Transverse colon (tissue), 4 donors: ENCODE measurements at regions not wholly inside any gene's neighbourhood (a gene's known extent, or its start where the extent isn't known, plus 50 kb on each side); places are given as distances from the start of the nearest gene placed in this dataset.
A peak's percentile ranks its signal among the peaks of the same experiment; 100 is the strongest.

ENCODE experiments used
- EP300 ChIP-seq: sonication (generic); formaldehyde crosslinking; IDR thresholded peaks from one replicate; pipeline ENCODE4 v1.6.1; 2017; ENCODE audit warnings: antibody characterized with exemption, low read depth
- POLR2A ChIP-seq: fragments of 450-650 bp; IDR thresholded peaks from one replicate; pipeline ENCODE4 v1.6.1; 2016; ENCODE audit warnings: antibody characterized with exemption, mild to moderate bottlenecking, moderate library complexity
- POLR2AphosphoS5 ChIP-seq, 3 donors: sonication (generic); formaldehyde crosslinking; IDR thresholded peaks; one replicate each; pipeline ENCODE4 v1.6.1; 2016; ENCODE audit warnings: antibody characterized with exemption in 3 of 3
- TF ChIP-seq, protein P1 (sequence below), 5 experiments: fragments of 200-600 bp in 3 of 5; fragments of 450-650 bp in 2 of 5; sonication (generic) in 3 of 5; IDR thresholded peaks; 1 replicate in 2 of 5; 2 replicates in 3 of 5; pipeline ENCODE4 v1.5.1; 2016 to 2017; ENCODE audit warnings: antibody characterized with exemption in 5 of 5, inconsistent platforms in 3 of 5, mild to moderate bottlenecking in 2 of 5, moderate library complexity in 1 of 5

- TF ChIP-seq, protein P1, sequence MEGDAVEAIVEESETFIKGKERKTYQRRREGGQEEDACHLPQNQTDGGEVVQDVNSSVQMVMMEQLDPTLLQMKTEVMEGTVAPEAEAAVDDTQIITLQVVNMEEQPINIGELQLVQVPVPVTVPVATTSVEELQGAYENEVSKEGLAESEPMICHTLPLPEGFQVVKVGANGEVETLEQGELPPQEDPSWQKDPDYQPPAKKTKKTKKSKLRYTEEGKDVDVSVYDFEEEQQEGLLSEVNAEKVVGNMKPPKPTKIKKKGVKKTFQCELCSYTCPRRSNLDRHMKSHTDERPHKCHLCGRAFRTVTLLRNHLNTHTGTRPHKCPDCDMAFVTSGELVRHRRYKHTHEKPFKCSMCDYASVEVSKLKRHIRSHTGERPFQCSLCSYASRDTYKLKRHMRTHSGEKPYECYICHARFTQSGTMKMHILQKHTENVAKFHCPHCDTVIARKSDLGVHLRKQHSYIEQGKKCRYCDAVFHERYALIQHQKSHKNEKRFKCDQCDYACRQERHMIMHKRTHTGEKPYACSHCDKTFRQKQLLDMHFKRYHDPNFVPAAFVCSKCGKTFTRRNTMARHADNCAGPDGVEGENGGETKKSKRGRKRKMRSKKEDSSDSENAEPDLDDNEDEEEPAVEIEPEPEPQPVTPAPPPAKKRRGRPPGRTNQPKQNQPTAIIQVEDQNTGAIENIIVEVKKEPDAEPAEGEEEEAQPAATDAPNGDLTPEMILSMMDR (IDR thresholded peaks at IDR 0.05), result no peak
- peak in 2 of 3 donors; percentile 24 to 52 for TF ChIP-seq POLR2AphosphoS5 (IDR thresholded peaks at IDR 0.05)
- no peak for TF ChIP-seq POLR2A
- no peak for TF ChIP-seq EP300
Observed at GRCh38 chr2:185970148-185970852, 231.7 kb downstream of the FSIP2 start.
